WTC11 (cell line): ENCODE measurements at regions not wholly inside any gene's neighbourhood (a gene's known extent, or its start where the extent isn't known, plus 50 kb on each side); places are given as distances from the start of the nearest gene placed in this dataset.
"Not testable (repeated sequence)": the region's sequence is repeated elsewhere in the genome, so short reads cannot be mapped to it uniquely, and the experiment has no call there.

Experiments
- ATAC-seq: fragments of 200-7000 bp; cut with Tn5 transposase; 2 replicates; pipeline ENCODE4 v1.10.0; 2021; ENCODE audit warnings: mild to moderate bottlenecking, moderate library complexity
- CTCF ChIA-PET: fragments of 300-600 bp; sonication (Branson Sonifier 250); formaldehyde crosslinking; loops from one replicate; lab custom pipeline; 2021; ENCODE audit warnings: antibody characterized with exemption; lab: Charles Lee
- POLR2A ChIA-PET: fragments of 350-600 bp; sonication (Branson Sonifier 250); formaldehyde crosslinking; loops from one replicate; lab custom pipeline; 2021; ENCODE audit warnings: antibody characterized with exemption; lab: Charles Lee
- DNase-seq: peaks from one replicate; pipeline ENCODE4 v3.0.0; 2021; ENCODE audit warnings: low spot score
- H3K27ac Mint-ChIP-seq: 2 replicates; pipeline ENCODE4 v1.8.0; 2021; ENCODE audit warnings: mixed read lengths
- H3K27me3 Mint-ChIP-seq: 2 replicates; pipeline ENCODE4 v1.8.0; 2021; ENCODE audit warnings: low read depth, mild to moderate bottlenecking, moderate library complexity, mixed read lengths
- H3K36me3 Mint-ChIP-seq: 2 replicates; pipeline ENCODE4 v1.8.0; 2021; ENCODE audit warnings: mixed read lengths
- H3K4me1 Mint-ChIP-seq: 2 replicates; pipeline ENCODE4 v1.8.0; 2022; ENCODE audit warnings: mixed read lengths
- H3K4me3 Mint-ChIP-seq: 2 replicates; pipeline ENCODE4 v1.8.0; 2021; ENCODE audit warnings: mild to moderate bottlenecking, moderate library complexity, mixed read lengths
- H3K9me3 Mint-ChIP-seq: 2 replicates; pipeline ENCODE4 v1.8.0; 2021; ENCODE audit warnings: mixed read lengths
- EMX1 ChIP-seq: fragments of 250-450 bp; sonication (Bioruptor Pico); IDR thresholded peaks from 2 replicates; pipeline ENCODE4 v1.8.0; 2021; ENCODE audit warnings: mild to moderate bottlenecking
- ESRRA ChIP-seq: sonication (generic); formaldehyde crosslinking; IDR thresholded peaks from 2 replicates; pipeline ENCODE4 v1.8.1; 2022; ENCODE audit warnings: mild to moderate bottlenecking, missing genetic modification reagents, borderline replicate concordance
- FOXJ3 ChIP-seq: sonication (generic); formaldehyde crosslinking; IDR thresholded peaks from 2 replicates; pipeline ENCODE4 v1.9.0; 2021; ENCODE audit warnings: missing genetic modification reagents, mild to moderate bottlenecking, borderline replicate concordance
- FOXK1 ChIP-seq: sonication (generic); formaldehyde crosslinking; IDR thresholded peaks from 2 replicates; pipeline ENCODE4 v1.8.0; 2022; ENCODE audit warnings: mild to moderate bottlenecking, moderate library complexity, missing genetic modification reagents
- GABPB1 ChIP-seq: sonication (generic); formaldehyde crosslinking; IDR thresholded peaks from 2 replicates; pipeline ENCODE4 v1.8.1; 2023; ENCODE audit warnings: mild to moderate bottlenecking, missing genetic modification reagents
- GRHL2 ChIP-seq: fragments of 250-450 bp; sonication (Bioruptor Pico); IDR thresholded peaks from 2 replicates; pipeline ENCODE4 v1.8.0; 2022; ENCODE audit warnings: mild to moderate bottlenecking, moderate library complexity; ENCODE audit not compliant: insufficient replicate concordance, severe bottlenecking
- GTF2I ChIP-seq: fragments of 250-450 bp; sonication (Bioruptor Pico); conservative IDR thresholded peaks from 2 replicates; pipeline ENCODE4 v1.4.0; 2021; ENCODE audit warnings: mild to moderate bottlenecking
- HMGA2 ChIP-seq: fragments of 250-450 bp; sonication (Bioruptor Pico); IDR thresholded peaks from 2 replicates; pipeline ENCODE4 v1.4.0; 2021; ENCODE audit warnings: mild to moderate bottlenecking, moderate library complexity
- JUN ChIP-seq: sonication (generic); formaldehyde crosslinking; IDR thresholded peaks from 2 replicates; pipeline ENCODE4 v1.8.0; 2023; ENCODE audit warnings: mild to moderate bottlenecking, missing genetic modification reagents
- MLX ChIP-seq: sonication (generic); formaldehyde crosslinking; IDR thresholded peaks from 2 replicates; pipeline ENCODE4 v1.8.1; 2023; ENCODE audit warnings: mild to moderate bottlenecking, missing genetic modification reagents, moderate library complexity
- MXD4 ChIP-seq: fragments of 250-450 bp; sonication (Bioruptor Pico); IDR thresholded peaks from 2 replicates; pipeline ENCODE4 v1.8.0; 2021; ENCODE audit warnings: mild to moderate bottlenecking, moderate library complexity, borderline replicate concordance
- MYBL2 ChIP-seq: sonication (generic); formaldehyde crosslinking; IDR thresholded peaks from 2 replicates; pipeline ENCODE4 v1.8.1; 2023; ENCODE audit warnings: mild to moderate bottlenecking, moderate library complexity, missing genetic modification reagents
- NFATC4 ChIP-seq: fragments of 250-450 bp; sonication (Bioruptor Pico); IDR thresholded peaks from 2 replicates; pipeline ENCODE4 v1.9.0; 2021; ENCODE audit warnings: mild to moderate bottlenecking
- NFYB ChIP-seq: sonication (generic); formaldehyde crosslinking; conservative IDR thresholded peaks from 2 replicates; pipeline ENCODE4 v1.8.0; 2022; ENCODE audit warnings: low read depth, missing genetic modification reagents
- NR1H2 ChIP-seq: sonication (generic); formaldehyde crosslinking; IDR thresholded peaks from 2 replicates; pipeline ENCODE4 v1.9.0; 2021; ENCODE audit warnings: mild to moderate bottlenecking, moderate library complexity, missing genetic modification reagents
- NR3C1 ChIP-seq: sonication (generic); formaldehyde crosslinking; conservative IDR thresholded peaks from 2 replicates; pipeline ENCODE4 v1.8.1; 2023; ENCODE audit warnings: low read depth, mild to moderate bottlenecking, missing genetic modification reagents
- OVOL2 ChIP-seq: fragments of 250-450 bp; sonication (Bioruptor Pico); IDR thresholded peaks from 2 replicates; pipeline ENCODE4 v1.9.0; 2021; ENCODE audit warnings: mild to moderate bottlenecking, borderline replicate concordance
- SOX15 ChIP-seq: fragments of 250-450 bp; sonication (Bioruptor Pico); IDR thresholded peaks from 2 replicates; pipeline ENCODE4 v1.9.0; 2021; ENCODE audit warnings: mild to moderate bottlenecking
- SP1 ChIP-seq: sonication (generic); formaldehyde crosslinking; conservative IDR thresholded peaks from 2 replicates; pipeline ENCODE4 v1.8.1; 2022; ENCODE audit warnings: missing genetic modification reagents
- TCF7 ChIP-seq: sonication (generic); formaldehyde crosslinking; IDR thresholded peaks from 2 replicates; pipeline ENCODE4 v1.8.0; 2022; ENCODE audit warnings: mild to moderate bottlenecking, low read depth, missing genetic modification reagents, moderate library complexity
- TEAD1 ChIP-seq: sonication (generic); formaldehyde crosslinking; IDR thresholded peaks from 2 replicates; pipeline ENCODE4 v1.8.0; 2022; ENCODE audit warnings: mild to moderate bottlenecking, missing genetic modification reagents
- TP53 ChIP-seq: sonication (generic); formaldehyde crosslinking; IDR thresholded peaks from 2 replicates; pipeline ENCODE4 v1.8.1; 2023; ENCODE audit warnings: mild to moderate bottlenecking, missing genetic modification reagents
- ZBTB21 ChIP-seq: sonication (generic); formaldehyde crosslinking; IDR thresholded peaks from 2 replicates; pipeline ENCODE4 v1.8.1; 2023; ENCODE audit warnings: mild to moderate bottlenecking, missing genetic modification reagents, borderline replicate concordance
- ZNF121 ChIP-seq: sonication (generic); formaldehyde crosslinking; IDR thresholded peaks from 2 replicates; pipeline ENCODE4 v1.8.0; 2023; ENCODE audit warnings: missing genetic modification reagents
- ZNF232 ChIP-seq: sonication (generic); formaldehyde crosslinking; IDR thresholded peaks from 2 replicates; pipeline ENCODE4 v1.8.0; 2022; ENCODE audit warnings: mild to moderate bottlenecking, missing genetic modification reagents
- ZNF263 ChIP-seq: sonication (generic); formaldehyde crosslinking; IDR thresholded peaks from 2 replicates; pipeline ENCODE4 v1.8.1; 2022; ENCODE audit warnings: low read depth, mild to moderate bottlenecking, moderate library complexity, missing genetic modification reagents
- ZNF281 ChIP-seq: sonication (generic); formaldehyde crosslinking; IDR thresholded peaks from 2 replicates; pipeline ENCODE4 v1.8.0; 2023; ENCODE audit warnings: mild to moderate bottlenecking, missing genetic modification reagents
- ZNF317 ChIP-seq: sonication (generic); formaldehyde crosslinking; IDR thresholded peaks from 2 replicates; pipeline ENCODE4 v1.8.1; 2023; ENCODE audit warnings: low read depth, mild to moderate bottlenecking, moderate library complexity, missing genetic modification reagents, borderline replicate concordance
- ZNF671 ChIP-seq: fragments of 250-450 bp; sonication (Bioruptor Pico); IDR thresholded peaks from 2 replicates; pipeline ENCODE4 v1.8.0; 2021; ENCODE audit warnings: mild to moderate bottlenecking

GRCh38 chr6:9697263-9697931 is 717.5 kb downstream of the TFAP2A start:
- ChIA-PET CTCF (no interaction called here), POLR2A (no interaction called here)
- Mint-ChIP-seq H3K27me3 (no peaks in the 10 kb centered on the region; the same call in 1 of the 2 replicates), H3K4me3 (no peak overlapping the region), H3K4me1 (no peaks in the 10 kb centered on the region), H3K27ac (no peak overlapping the region), H3K36me3 (no peaks in the 10 kb centered on the region), H3K9me3 (0 out of 2 replicates have a peak, but pooled peaks cover 6% of the 10 kb centered on the region)
- TF ChIP-seq MYBL2 (CRISPR knock-in tag) (no peak), ZNF232 (no peak), MXD4 (no peak), NR3C1 (no peak), ZNF121 (CRISPR knock-in tag) (no peak), OVOL2 (CRISPR knock-in tag) (no peak), NFYB (CRISPR knock-in tag) (no peak), GABPB1 (CRISPR knock-in tag) (no peak), SOX15 (no peak), MLX (no peak)
- no peak for ATAC-seq
- DNase-seq = no peak

- Mint-ChIP-seq H3K36me3 (no peaks in the 10 kb centered on the region), H3K9me3 (0 out of 2 replicates have a peak, but pooled peaks cover under 1% of the 10 kb centered on the region), H3K27me3 (no peaks in the 10 kb centered on the region; the same call in 1 of the 2 replicates), H3K4me3 (no peak overlapping the region), H3K4me1 (no peaks in the 10 kb centered on the region), H3K27ac (no peak overlapping the region)
- ATAC-seq = no peak
- POLR2A ChIA-PET = no interaction called here
- TF ChIP-seq SP1 (CRISPR knock-in tag) (no peak), ZNF263 (CRISPR knock-in tag) (no peak), MLX (no peak), TCF7 (CRISPR knock-in tag) (no peak), ZBTB21 (CRISPR knock-in tag) (no peak), JUN (CRISPR knock-in tag) (no peak), GRHL2 (no peak), NR1H2 (no peak), NFATC4 (CRISPR knock-in tag) (no peak), ZNF317 (no peak), GTF2I (CRISPR knock-in tag) (no peak), ZNF121 (CRISPR knock-in tag) (no peak), TEAD1 (CRISPR knock-in tag) (no peak), HMGA2 (no peak)
- no peak for DNase-seq
- CTCF ChIA-PET = no interaction called here
These were observed 724.5 kb downstream of the TFAP2A start for GRCh38 chr6:9690388-9690787.

- DNase-seq, POLR2A ChIA-PET, H3K4me1 Mint-ChIP-seq, ATAC-seq, H3K27me3 Mint-ChIP-seq, CTCF ChIA-PET, H3K4me3 Mint-ChIP-seq, H3K27ac Mint-ChIP-seq: not testable (repeated sequence)
- Mint-ChIP-seq H3K9me3 (peaks cover 40% of the 10 kb centered on the region), H3K36me3 (peaks cover 19% of the 10 kb centered on the region)
These were observed 734.1 kb downstream of the TFAP2A start for GRCh38 chr6:9680727-9681126.

- H3K27ac Mint-ChIP-seq = no peak overlapping the region
- no peaks in the 10 kb centered on the region; the same call in 1 of the 2 replicates for H3K27me3 Mint-ChIP-seq
- H3K9me3 Mint-ChIP-seq = peaks cover 23% of the 10 kb centered on the region
- ChIA-PET POLR2A (no interaction called here), CTCF (no interaction called here)
- no peak overlapping the region for H3K4me3 Mint-ChIP-seq
- no peak for ATAC-seq
- H3K4me1 Mint-ChIP-seq = no peaks in the 10 kb centered on the region
- H3K36me3 Mint-ChIP-seq = peaks cover 9% of the 10 kb centered on the region
- TF ChIP-seq FOXK1 = no peak
- no peak for TF ChIP-seq ZBTB21 (CRISPR knock-in tag)
- TF ChIP-seq ZNF671 (CRISPR knock-in tag) = no peak
- TF ChIP-seq SP1 (CRISPR knock-in tag) = no peak
- TF ChIP-seq TP53 = no peak
- TF ChIP-seq ZNF263 (CRISPR knock-in tag) = no peak
- no peak for TF ChIP-seq NR3C1
- TF ChIP-seq EMX1 (CRISPR knock-in tag) = no peak
- no peak for TF ChIP-seq ESRRA
- no peak for TF ChIP-seq FOXJ3 (CRISPR knock-in tag)
- no peak for TF ChIP-seq ZNF281 (CRISPR knock-in tag)
- TF ChIP-seq MXD4 = no peak
- DNase-seq = no peak
These were observed 739.8 kb downstream of the TFAP2A start for GRCh38 chr6:9675122-9675521.
